ENCODE measurements at regions not wholly inside any gene's neighbourhood (a gene's known extent, or its start where the extent isn't known, plus 50 kb on each side); places are given as distances from the start of the nearest gene placed in this dataset.
"Not testable (repeated sequence)": the region's sequence is repeated elsewhere in the genome, so short reads cannot be mapped to it uniquely, and the experiment has no call there.

DNA sequence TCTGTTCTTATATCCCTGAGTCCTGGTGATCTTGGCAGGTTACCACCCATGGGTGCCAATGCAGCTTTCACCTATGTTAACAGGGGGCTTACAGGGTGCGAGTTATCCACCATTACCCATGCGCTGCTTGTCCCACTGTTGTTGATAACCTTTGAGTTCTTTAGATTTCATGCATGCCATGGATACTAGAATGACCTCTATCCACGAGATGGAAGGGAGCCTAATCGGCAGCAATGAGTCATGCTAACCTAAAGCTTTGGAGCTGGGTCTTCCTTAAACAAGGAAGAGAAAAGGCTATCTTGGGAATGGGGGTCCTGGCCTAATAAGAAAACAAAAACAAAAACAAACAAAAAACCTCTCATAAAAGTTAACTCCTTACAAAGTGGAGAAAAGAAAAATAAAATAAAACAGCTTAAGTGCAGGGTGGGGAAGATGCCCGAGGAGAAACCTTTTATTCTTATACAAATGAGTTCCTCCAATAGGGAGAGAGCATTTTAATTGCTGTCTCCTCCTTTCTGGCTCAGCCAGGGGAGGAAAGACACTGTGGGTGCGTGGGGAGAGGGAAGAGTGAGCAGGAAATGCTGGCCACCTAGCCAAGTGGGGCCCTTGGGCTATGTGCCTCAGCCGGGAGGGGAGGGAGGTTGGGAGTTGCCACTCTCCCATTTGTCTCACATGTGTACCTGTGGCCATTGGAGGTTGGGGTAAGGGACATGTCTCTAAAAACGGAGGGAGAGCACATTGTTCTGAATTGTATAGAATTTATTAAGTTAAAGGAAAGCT lies 571.7 kb upstream of the TPTE start:
- TF ChIP-seq, protein P1, sequence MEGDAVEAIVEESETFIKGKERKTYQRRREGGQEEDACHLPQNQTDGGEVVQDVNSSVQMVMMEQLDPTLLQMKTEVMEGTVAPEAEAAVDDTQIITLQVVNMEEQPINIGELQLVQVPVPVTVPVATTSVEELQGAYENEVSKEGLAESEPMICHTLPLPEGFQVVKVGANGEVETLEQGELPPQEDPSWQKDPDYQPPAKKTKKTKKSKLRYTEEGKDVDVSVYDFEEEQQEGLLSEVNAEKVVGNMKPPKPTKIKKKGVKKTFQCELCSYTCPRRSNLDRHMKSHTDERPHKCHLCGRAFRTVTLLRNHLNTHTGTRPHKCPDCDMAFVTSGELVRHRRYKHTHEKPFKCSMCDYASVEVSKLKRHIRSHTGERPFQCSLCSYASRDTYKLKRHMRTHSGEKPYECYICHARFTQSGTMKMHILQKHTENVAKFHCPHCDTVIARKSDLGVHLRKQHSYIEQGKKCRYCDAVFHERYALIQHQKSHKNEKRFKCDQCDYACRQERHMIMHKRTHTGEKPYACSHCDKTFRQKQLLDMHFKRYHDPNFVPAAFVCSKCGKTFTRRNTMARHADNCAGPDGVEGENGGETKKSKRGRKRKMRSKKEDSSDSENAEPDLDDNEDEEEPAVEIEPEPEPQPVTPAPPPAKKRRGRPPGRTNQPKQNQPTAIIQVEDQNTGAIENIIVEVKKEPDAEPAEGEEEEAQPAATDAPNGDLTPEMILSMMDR (IDR thresholded peaks at IDR 0.05): not testable (repeated sequence)
- not testable (repeated sequence) for TF ChIP-seq POLR2A (IDR thresholded peaks at IDR 0.05)

Data from thyroid gland (tissue), 4 donors.